ENCODE measurements at regions not wholly inside any gene's neighbourhood (a gene's known extent, or its start where the extent isn't known, plus 50 kb on each side); places are given as distances from the start of the nearest gene placed in this dataset.

DNA sequence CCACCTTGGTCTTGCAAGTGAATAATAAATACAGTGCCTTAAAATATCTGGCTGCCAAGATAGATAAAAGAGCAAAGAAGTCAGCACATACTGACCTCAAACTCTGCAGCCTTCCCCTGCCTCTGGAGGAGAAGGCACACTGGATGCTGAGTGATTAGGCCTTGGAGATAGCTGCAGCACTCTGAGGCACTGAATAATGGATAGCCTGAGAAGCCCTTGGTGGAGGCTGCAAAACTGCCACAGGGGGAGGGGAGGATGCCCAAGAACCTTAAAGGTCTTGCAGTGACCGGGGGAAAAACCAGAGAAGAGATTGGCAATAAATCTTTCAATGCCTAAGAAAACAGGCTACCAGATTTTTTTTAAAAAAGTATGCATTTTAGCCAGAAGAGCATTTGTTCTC lies 167.4 kb upstream of the PRMT6 start:
- no peak for DNase-seq (ENCODE audit: low read depth)

DNA sequence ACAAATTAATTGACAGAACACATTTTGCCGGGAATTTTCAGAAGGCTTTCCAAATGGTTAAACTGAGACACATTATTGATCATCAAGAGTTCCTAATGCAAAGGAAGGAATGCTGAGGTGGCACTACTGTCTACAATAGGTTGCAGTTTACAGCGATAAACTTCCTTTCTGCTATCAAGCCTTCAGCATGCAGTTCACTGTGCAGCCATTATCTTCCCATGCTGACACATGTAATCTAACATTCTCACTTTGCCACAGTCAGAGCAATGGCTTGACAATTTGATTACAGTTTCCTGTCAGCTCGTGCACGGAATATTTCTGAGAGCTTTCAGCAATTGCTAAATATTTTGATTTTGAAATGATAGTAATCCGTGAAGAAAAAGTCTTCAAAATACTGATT lies 166.9 kb upstream of the PRMT6 start:
- no peak for DNase-seq (ENCODE audit: low read depth)

DNA sequence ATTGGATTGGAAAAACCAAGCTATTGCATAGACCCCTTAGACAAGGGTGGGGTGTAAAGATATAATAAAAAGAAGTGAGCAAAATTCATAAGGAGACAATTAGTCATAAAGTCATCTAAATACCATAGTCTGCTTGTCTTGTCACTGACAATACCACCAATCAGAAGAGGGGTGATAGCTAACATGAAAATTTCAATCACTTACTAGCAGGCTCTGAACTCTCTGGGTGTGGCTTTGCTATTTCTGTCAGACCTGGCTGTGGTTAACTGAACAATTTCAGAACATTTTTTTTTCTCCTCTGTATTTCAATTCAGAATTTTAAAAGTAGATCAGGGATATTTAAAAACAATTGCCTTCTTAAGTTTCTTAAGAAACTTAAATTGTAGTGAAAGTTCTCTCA lies 158.5 kb upstream of the PRMT6 start:
- no peak for DNase-seq (ENCODE audit: low read depth)

- no peak for DNase-seq (ENCODE audit: low read depth)
These were observed 156.8 kb upstream of the PRMT6 start for GRCh38 chr1:106899644-106900043.

- DNase-seq (ENCODE audit: low read depth) = no peak
These were observed 148.7 kb upstream of the PRMT6 start for GRCh38 chr1:106907795-106908194.

DNA sequence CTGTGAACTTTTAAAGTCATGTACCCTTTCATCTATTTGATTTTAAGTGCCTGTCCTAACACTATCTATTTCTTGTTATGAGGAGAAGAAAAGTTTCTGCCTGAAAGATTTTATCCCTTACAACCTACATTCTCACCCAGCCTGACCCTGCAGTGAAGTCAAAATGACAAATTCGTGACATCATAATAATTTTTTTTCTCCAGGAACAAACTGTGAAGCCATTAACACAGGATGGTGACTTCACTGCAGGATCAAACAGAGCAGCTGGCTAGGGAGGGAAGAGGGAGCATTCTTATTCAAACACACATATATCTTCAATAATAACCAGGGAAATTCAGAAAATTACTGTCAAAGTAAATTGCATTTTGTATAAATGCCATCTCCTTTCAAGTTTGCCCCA lies 147.8 kb upstream of the PRMT6 start:
- no peak for DNase-seq (ENCODE audit: low read depth)

GRCh38 chr1:106910798-106911197 lies 145.7 kb upstream of the PRMT6 start:
- no peak for DNase-seq (ENCODE audit: low read depth)

- DNase-seq (ENCODE audit: low read depth) = no peak
These were observed 144.3 kb upstream of the PRMT6 start for GRCh38 chr1:106912131-106912530.

- DNase-seq (ENCODE audit: low read depth) = peak; percentile 14
These were observed 135.3 kb upstream of the PRMT6 start for GRCh38 chr1:106921186-106921585.

- DNase-seq (ENCODE audit: low read depth) = peak; percentile 34
These were observed 132.1 kb upstream of the PRMT6 start for GRCh38 chr1:106924360-106924759.

DNA sequence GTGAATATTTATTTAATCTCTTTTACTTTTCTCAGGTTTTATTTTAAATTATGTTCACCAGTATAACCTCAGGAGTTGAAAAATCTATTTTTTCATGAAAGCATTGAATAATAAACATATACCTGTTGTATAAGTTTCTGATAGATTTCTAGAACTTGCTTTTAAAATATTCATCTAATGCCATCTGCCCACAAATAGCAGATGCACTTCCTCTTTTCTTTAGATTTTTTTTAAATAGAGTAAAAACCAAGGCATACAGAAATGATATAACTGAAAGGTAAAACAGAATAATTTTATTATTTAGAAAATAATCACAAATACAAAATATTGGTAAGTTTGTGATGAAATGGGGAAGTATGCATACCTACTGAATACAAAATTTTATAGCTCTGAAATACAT lies 130.7 kb upstream of the PRMT6 start:
- DNase-seq (ENCODE audit: low read depth) = no peak

DNA sequence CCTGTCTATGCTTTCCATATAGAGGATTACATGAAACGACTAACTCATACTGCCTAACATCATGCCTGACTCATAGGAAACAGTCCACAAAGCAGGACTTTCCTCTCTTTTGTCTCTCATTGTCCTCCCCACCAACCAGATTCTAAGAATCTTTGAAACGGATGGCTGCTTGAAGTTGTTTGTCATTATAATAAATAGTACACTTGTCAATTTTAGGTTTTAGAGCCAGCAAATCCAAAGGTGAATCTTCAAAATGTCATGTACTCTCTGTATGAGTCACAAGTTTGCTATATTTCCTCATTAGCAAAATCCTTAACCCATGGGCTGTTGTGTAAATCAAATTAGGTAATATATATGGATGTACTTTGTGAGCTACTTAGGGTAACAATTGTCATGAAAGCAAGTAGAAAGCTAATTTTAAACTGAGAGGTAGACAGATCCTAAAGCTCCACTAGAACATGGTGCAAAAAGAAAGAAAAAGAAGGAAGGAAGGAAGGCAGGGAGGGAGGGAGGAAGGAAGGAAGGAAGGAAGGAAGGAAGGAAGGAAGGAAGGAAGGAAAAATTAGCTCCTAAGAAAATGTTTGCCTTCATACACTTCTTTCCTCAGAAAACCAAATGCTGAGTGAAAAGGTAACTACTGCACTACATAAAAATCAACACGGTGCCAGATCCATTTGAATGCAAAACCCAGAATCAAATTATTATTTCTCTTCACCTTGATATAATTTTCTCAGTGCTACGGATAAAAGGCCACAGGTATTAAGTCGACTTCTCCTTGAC lies 129.5 kb upstream of the PRMT6 start:
- DNase-seq (ENCODE audit: low read depth) = peak; percentile 2

DNA sequence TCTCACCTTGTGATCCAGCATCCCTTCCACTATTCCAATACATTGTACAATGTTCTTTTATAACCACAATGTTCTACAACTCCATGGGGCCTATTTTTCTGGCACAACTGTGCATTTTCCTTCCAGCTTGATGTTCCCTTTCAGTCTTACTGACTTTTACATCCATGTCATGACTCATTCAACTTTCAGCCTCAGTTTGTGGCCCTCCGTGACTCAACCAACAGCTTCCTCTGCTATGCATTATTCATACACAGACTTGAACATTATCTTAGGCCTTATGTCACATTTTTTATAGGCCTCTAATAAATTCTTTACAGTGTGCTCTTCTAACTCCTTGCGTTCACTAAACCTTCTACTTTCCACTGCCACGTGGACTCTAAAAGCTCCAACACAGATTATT lies 119.4 kb upstream of the PRMT6 start:
- peak; percentile 86 for DNase-seq (ENCODE audit: low read depth)

DNA sequence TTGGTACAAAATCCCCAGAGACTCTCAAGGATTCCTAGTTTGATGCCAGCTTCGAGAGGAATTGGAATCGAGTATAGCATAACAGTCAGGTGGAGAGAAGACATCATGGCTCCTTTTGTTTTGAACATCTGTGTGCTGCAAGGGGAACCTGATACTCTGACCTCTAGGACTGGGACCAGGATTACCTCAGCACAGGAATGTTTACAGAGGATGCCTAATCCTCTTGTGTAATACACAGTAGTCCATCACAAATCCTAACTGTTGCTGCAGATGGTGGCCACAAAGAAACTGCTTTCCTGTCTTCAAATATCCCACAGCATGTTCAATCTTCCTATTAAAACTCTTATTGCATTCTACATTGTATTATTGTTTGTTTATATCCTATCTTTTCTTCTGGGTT lies 111.8 kb upstream of the PRMT6 start:
- peak; percentile 41 for DNase-seq (ENCODE audit: low read depth)

DNA sequence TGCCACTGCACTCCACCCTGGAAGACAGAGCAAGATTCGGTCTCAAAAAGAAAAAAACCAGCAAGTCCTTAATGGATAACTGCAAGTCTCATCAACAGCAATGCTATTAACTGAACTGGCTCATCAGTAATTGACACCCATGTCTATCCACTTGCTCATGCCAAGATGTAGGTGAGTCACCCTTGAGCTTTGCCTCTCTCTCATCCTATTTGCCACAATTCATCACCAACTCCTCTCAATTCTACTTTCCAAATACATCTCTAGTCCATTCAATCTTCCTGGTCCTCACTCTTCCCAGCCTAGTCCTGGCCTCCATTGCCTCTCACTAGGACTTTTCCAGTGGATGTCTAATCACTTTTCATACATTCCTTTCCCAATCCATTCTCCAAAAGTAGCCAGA lies 103.7 kb upstream of the PRMT6 start:
- DNase-seq (ENCODE audit: low read depth) = no peak

DNA sequence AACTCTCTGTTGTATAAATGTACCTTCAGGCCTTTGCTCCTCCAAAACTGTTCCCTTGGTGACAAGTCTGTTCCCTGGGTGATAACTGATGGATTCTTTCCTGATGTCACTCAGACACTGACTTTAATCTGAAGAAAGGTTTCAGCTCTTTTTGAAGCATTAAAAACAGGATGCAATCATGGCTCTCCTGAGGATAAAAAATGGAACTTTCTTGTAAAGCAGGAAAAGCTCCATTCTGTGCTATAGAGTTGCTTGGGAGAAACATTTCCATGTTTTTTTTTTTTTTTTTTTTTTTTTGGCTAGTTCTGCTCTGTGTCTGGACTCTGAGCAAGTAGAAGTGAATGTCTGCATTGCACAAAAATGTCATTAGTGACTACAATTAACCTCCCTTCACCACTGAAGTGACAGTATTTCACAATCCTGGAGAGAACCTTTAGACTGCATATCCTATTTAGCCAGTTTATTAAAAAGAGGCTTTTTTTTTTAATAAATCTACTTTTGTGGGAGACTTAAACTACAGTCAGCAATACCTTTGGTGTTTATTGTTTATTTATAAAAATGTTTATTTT lies 101.7 kb upstream of the PRMT6 start:
- no peak for DNase-seq (ENCODE audit: low read depth)

DNA sequence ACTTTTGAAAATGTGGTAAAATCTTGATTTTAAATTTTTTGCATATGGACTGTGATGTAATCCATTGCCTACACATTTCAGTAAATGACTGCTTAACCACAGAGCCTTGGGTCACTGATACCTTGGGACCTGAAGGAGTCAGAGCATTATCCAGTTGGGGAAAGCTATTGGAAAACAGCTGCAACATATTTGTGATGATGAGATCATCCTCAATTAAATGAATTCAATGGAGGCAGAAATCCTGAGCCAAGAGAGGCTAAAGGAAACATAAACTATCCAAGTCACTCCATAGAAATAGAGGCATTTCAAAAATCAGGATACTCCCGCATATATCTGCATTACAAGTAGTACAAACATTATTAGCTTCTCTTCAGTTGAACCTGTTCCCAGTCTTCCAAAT lies 99.8 kb upstream of the PRMT6 start:
- no peak for DNase-seq (ENCODE audit: low read depth)

- DNase-seq (ENCODE audit: low read depth) = no peak
These were observed 98.7 kb upstream of the PRMT6 start for GRCh38 chr1:106957795-106958194.

- no peak for DNase-seq (ENCODE audit: low read depth)
These were observed 96.1 kb upstream of the PRMT6 start for GRCh38 chr1:106960412-106960811.

GRCh38 chr1:106961646-106962045 lies 94.8 kb upstream of the PRMT6 start:
- DNase-seq (ENCODE audit: low read depth) = no peak

GRCh38 chr1:106962591-106962990 lies 93.9 kb upstream of the PRMT6 start:
- DNase-seq (ENCODE audit: low read depth) = no peak

- no peak for DNase-seq (ENCODE audit: low read depth)
These were observed 92.0 kb upstream of the PRMT6 start for GRCh38 chr1:106964495-106964894.

DNA sequence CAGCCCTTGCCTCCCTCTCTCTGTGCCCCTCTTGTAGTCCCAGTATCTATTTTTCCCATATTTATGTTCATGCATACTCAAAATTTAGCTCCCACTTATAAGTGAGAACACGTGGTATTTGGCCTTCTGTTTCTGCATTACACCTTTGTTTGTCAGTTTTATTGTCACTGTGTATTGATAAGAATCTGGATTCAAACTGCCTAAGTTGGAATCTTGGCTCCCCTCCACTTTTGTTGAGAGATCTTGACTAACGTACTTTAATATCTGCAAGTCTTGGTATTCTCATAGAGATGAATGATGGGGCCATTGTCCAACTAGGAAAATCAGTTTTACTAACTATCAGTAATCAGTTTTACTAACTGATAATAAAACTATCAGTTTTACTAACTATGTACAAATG lies 87.8 kb upstream of the PRMT6 start:
- DNase-seq (ENCODE audit: low read depth) = no peak

- DNase-seq (ENCODE audit: low read depth) = no peak
These were observed 86.7 kb upstream of the PRMT6 start for GRCh38 chr1:106969731-106970130.

Measured in iris pigment epithelial cell (primary cell).